ENCODE measurements at regions not wholly inside any gene's neighbourhood (a gene's known extent, or its start where the extent isn't known, plus 50 kb on each side); places are given as distances from the start of the nearest gene placed in this dataset.

GRCh38 chr11:116467823-116468222, 305.0 kb downstream of the BUD13 start:
- H3K9me3 Mint-ChIP-seq, result peaks cover 11% of the 10 kb centered on the region
- peaks cover 3% of the 10 kb centered on the region for H3K27me3 Mint-ChIP-seq (ENCODE audit: low read depth)
- DNase-seq (ENCODE audit: low read depth, low spot score), result no peak
- no peak overlapping the region for H3K4me3 Mint-ChIP-seq
- TF ChIP-seq CTCF (conservative IDR thresholded peaks at IDR 0.05), result no peak
- H3K4me1 Mint-ChIP-seq, result peaks cover 8% of the 10 kb centered on the region
- H3K36me3 Mint-ChIP-seq (ENCODE audit: low read depth), result no peaks in the 10 kb centered on the region
- H3K27ac Mint-ChIP-seq (ENCODE audit: unreplicated experiment), result no peak overlapping the region

GRCh38 chr11:116466801-116467200, 306.0 kb downstream of the BUD13 start:
- no peak for TF ChIP-seq CTCF (conservative IDR thresholded peaks at IDR 0.05)
- Mint-ChIP-seq H3K27ac (ENCODE audit: unreplicated experiment) (no peak overlapping the region), H3K4me3 (no peak overlapping the region), H3K9me3 (peaks cover 4% of the 10 kb centered on the region), H3K27me3 (ENCODE audit: low read depth) (peaks cover 6% of the 10 kb centered on the region), H3K4me1 (no peaks in the 10 kb centered on the region), H3K36me3 (ENCODE audit: low read depth) (no peaks in the 10 kb centered on the region)
- DNase-seq (ENCODE audit: low read depth, low spot score), result no peak

- Mint-ChIP-seq H3K4me3 (no peak overlapping the region), H3K4me1 (peaks cover 3% of the 10 kb centered on the region), H3K27me3 (ENCODE audit: low read depth) (peaks cover 12% of the 10 kb centered on the region), H3K36me3 (ENCODE audit: low read depth) (no peaks in the 10 kb centered on the region), H3K27ac (ENCODE audit: unreplicated experiment) (no peak overlapping the region), H3K9me3 (peaks cover 4% of the 10 kb centered on the region)
- DNase-seq (ENCODE audit: low read depth, low spot score), result no peak
- no peak for TF ChIP-seq CTCF (conservative IDR thresholded peaks at IDR 0.05)
Observed at GRCh38 chr11:116466191-116466590, 306.6 kb downstream of the BUD13 start.

- no peak for TF ChIP-seq CTCF (conservative IDR thresholded peaks at IDR 0.05)
- DNase-seq (ENCODE audit: low read depth, low spot score), result no peak
- Mint-ChIP-seq H3K27me3 (ENCODE audit: low read depth) (peaks cover 14% of the 10 kb centered on the region), H3K27ac (ENCODE audit: unreplicated experiment) (no peak overlapping the region), H3K9me3 (peaks cover under 1% of the 10 kb centered on the region), H3K4me1 (peaks cover 4% of the 10 kb centered on the region), H3K4me3 (no peak overlapping the region), H3K36me3 (ENCODE audit: low read depth) (no peaks in the 10 kb centered on the region)
Observed at GRCh38 chr11:116465056-116465455, 307.7 kb downstream of the BUD13 start.

- TF ChIP-seq CTCF (conservative IDR thresholded peaks at IDR 0.05), result no peak
- Mint-ChIP-seq H3K9me3 (no peaks in the 10 kb centered on the region), H3K36me3 (ENCODE audit: low read depth) (no peaks in the 10 kb centered on the region), H3K4me3 (no peak overlapping the region), H3K4me1 (peaks cover 23% of the 10 kb centered on the region), H3K27ac (ENCODE audit: unreplicated experiment) (no peak overlapping the region), H3K27me3 (ENCODE audit: low read depth) (peaks cover 16% of the 10 kb centered on the region)
- DNase-seq (ENCODE audit: low read depth, low spot score), result no peak
Observed at GRCh38 chr11:116461789-116462188, 311.0 kb downstream of the BUD13 start.
